ENCODE measurements at regions not wholly inside any gene's neighbourhood (a gene's known extent, or its start where the extent isn't known, plus 50 kb on each side); places are given as distances from the start of the nearest gene placed in this dataset.

- Mint-ChIP-seq H3K4me3 (no peak overlapping the region), H3K27ac (no peak overlapping the region), H3K4me1 (no peaks in the 10 kb centered on the region), H3K36me3 (no peaks in the 10 kb centered on the region), H3K9me3 (peaks cover 0 to 10% (median under 1%) of the 10 kb centered on the region in 7 donors), H3K27me3 (ENCODE audit: low read depth in 3 of 3) (peaks cover 0 to 1% (median 0%) of the 10 kb centered on the region in 3 donors)
- no peak overlapping the region for H3K4me3 ChIP-seq (replicated peaks in 1 of 3; ENCODE audit: low read depth in 2 of 3, low read length in 3 of 3)
- H3K4me1 ChIP-seq (ENCODE audit: control insufficient read depth in 1 of 2, insufficient read depth in 2 of 2, low read length in 2 of 2), result no peaks in the 10 kb centered on the region
- no peaks in the 10 kb centered on the region for H3K9me3 ChIP-seq (replicated peaks in 1 of 2; ENCODE audit: control insufficient read depth in 1 of 2, insufficient read depth in 1 of 2, low read length in 2 of 2)
- DNase-seq, result no peak
- H4K20me1 ChIP-seq (ENCODE audit: insufficient read depth, low read length), result no peaks in the 10 kb centered on the region
- no peaks in the 10 kb centered on the region for H3K36me3 ChIP-seq (replicated peaks in 1 of 2; ENCODE audit: control insufficient read depth in 1 of 2, insufficient read depth in 2 of 2, low read length in 2 of 2)
- H3K79me2 ChIP-seq (ENCODE audit: insufficient read depth, low read length), result no peaks in the 10 kb centered on the region
- H3K27ac ChIP-seq (ENCODE audit: low read depth in 1 of 2, low read length in 2 of 2), result no peak overlapping the region
- no peaks in the 10 kb centered on the region for H3K27me3 ChIP-seq (ENCODE audit: control insufficient read depth in 2 of 2, insufficient read depth in 2 of 2, low read length in 2 of 2)
- TF ChIP-seq, protein P1, sequence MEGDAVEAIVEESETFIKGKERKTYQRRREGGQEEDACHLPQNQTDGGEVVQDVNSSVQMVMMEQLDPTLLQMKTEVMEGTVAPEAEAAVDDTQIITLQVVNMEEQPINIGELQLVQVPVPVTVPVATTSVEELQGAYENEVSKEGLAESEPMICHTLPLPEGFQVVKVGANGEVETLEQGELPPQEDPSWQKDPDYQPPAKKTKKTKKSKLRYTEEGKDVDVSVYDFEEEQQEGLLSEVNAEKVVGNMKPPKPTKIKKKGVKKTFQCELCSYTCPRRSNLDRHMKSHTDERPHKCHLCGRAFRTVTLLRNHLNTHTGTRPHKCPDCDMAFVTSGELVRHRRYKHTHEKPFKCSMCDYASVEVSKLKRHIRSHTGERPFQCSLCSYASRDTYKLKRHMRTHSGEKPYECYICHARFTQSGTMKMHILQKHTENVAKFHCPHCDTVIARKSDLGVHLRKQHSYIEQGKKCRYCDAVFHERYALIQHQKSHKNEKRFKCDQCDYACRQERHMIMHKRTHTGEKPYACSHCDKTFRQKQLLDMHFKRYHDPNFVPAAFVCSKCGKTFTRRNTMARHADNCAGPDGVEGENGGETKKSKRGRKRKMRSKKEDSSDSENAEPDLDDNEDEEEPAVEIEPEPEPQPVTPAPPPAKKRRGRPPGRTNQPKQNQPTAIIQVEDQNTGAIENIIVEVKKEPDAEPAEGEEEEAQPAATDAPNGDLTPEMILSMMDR (IDR thresholded peaks at IDR 0.05), result no peak
- intact Hi-C loops (cut with micrococcal nuclease), result no loop called here
- H3K9ac ChIP-seq (ENCODE audit: insufficient read depth, low read length, poor library complexity, severe bottlenecking), result no peak overlapping the region
- 80% methylated on average over 1 of the region's 5 CpGs for WGBS (ENCODE audit: insufficient coverage)
- no peak overlapping the region for H3K4me2 ChIP-seq (replicated peaks; ENCODE audit: extremely low read depth, low read length, poor library complexity, severe bottlenecking)
- H2AFZ ChIP-seq (ENCODE audit: insufficient read depth, low read depth, low read length, poor library complexity, severe bottlenecking), result no peak overlapping the region
These were observed 1018.0 kb downstream of the CDH18 start for GRCh38 chr5:18970000-18970399.

- Mint-ChIP-seq H3K36me3 (no peaks in the 10 kb centered on the region), H3K27me3 (ENCODE audit: low read depth in 3 of 3) (peaks cover 0 to 1% (median 0%) of the 10 kb centered on the region in 3 donors), H3K9me3 (peaks cover 0 to 3% (median 0%) of the 10 kb centered on the region in 7 donors), H3K27ac (no peak overlapping the region), H3K4me1 (no peaks in the 10 kb centered on the region), H3K4me3 (no peak overlapping the region)
- Histone ChIP-seq H3K36me3 (replicated peaks in 1 of 2; ENCODE audit: control insufficient read depth in 1 of 2, insufficient read depth in 2 of 2, low read length in 2 of 2) (no peaks in the 10 kb centered on the region), H3K4me2 (replicated peaks; ENCODE audit: extremely low read depth, low read length, poor library complexity, severe bottlenecking) (no peak overlapping the region), H3K27me3 (ENCODE audit: control insufficient read depth in 2 of 2, insufficient read depth in 2 of 2, low read length in 2 of 2) (no peaks in the 10 kb centered on the region), H3K4me3 (replicated peaks in 1 of 3; ENCODE audit: low read depth in 2 of 3, low read length in 3 of 3) (no peak overlapping the region), H3K4me1 (ENCODE audit: control insufficient read depth in 1 of 2, insufficient read depth in 2 of 2, low read length in 2 of 2) (no peaks in the 10 kb centered on the region), H3K9me3 (replicated peaks in 1 of 2; ENCODE audit: control insufficient read depth in 1 of 2, insufficient read depth in 1 of 2, low read length in 2 of 2) (no peaks in the 10 kb centered on the region), H3K9ac (ENCODE audit: insufficient read depth, low read length, poor library complexity, severe bottlenecking) (no peak overlapping the region), H3K27ac (ENCODE audit: low read depth in 1 of 2, low read length in 2 of 2) (no peak overlapping the region), H3K79me2 (ENCODE audit: insufficient read depth, low read length) (no peaks in the 10 kb centered on the region), H2AFZ (ENCODE audit: insufficient read depth, low read depth, low read length, poor library complexity, severe bottlenecking) (no peak overlapping the region), H4K20me1 (ENCODE audit: insufficient read depth, low read length) (no peaks in the 10 kb centered on the region)
- TF ChIP-seq, protein P1 (IDR thresholded peaks at IDR 0.05), result no peak
- no peak for DNase-seq
- intact Hi-C loops (cut with micrococcal nuclease), result no loop called here
- no CpG with 5 or more reads among the region's 3 CpGs for WGBS (ENCODE audit: insufficient coverage)
These were observed 1015.8 kb downstream of the CDH18 start for GRCh38 chr5:18972177-18972576.

Data from CD14-positive monocyte (primary cell).